ENCODE measurements at regions not wholly inside any gene's neighbourhood (a gene's known extent, or its start where the extent isn't known, plus 50 kb on each side); places are given as distances from the start of the nearest gene placed in this dataset.

DNA sequence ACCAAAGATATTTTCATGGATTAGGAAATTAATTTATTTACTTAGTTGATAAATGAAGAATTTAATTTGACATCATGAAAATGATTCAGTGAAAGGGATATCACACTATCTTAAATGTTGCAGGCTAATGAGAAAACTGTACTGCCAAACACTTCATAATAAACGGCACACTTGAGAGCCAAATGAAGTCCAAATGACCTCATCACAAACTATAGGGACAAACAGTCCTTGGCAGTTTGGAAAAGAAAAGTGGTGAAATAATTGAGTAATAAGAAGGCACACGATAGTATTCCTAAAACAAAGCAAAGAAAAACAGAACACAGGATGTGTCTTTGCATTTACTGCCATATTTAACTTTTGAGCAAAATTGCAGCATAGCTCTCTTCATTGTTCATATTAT is 116.9 kb upstream of the TLR4 start:
- ChIA-PET POLR2A (no interaction called here), CTCF (interaction anchor here (0.6 kb wide), 1 partner anchor 1465 kb away, joined by 3 read pairs; no protein-coding TSS in a partner anchor)
- Histone ChIP-seq H3K9me3 (replicated peaks; ENCODE audit: control insufficient read depth, insufficient read depth, low read length) (no peaks in the 10 kb centered on the region), H3K27me3 (ENCODE audit: control insufficient read depth in 2 of 2, insufficient read depth in 2 of 2, low read length in 2 of 2) (no peaks in the 10 kb centered on the region), H3K4me3 (replicated peaks in 1 of 3; ENCODE audit: insufficient read depth in 1 of 3, low read depth in 1 of 3, low read length in 3 of 3) (no peak overlapping the region), H4K20me1 (replicated peaks; ENCODE audit: control insufficient read depth, extremely low read depth, insufficient read depth, low read length) (no peaks in the 10 kb centered on the region), H3K4me2 (ENCODE audit: insufficient read depth, low read length) (no peak overlapping the region), H3K9me1 (replicated peaks; ENCODE audit: control insufficient read depth, extremely low read depth, insufficient read depth, low read length) (no peaks in the 10 kb centered on the region), H3K36me3 (ENCODE audit: control insufficient read depth in 2 of 2, extremely low read depth in 1 of 2, insufficient read depth in 2 of 2, low read length in 2 of 2) (no peaks in the 10 kb centered on the region), H3K79me2 (ENCODE audit: control insufficient read depth, insufficient read depth, low read length) (no peaks in the 10 kb centered on the region), H3K9ac (replicated peaks; ENCODE audit: extremely low read depth, insufficient read depth, low read length) (no peak overlapping the region), H3K27ac (ENCODE audit: insufficient read depth, low read depth, low read length) (no peak overlapping the region), H3K4me1 (ENCODE audit: control insufficient read depth, extremely low read depth, insufficient read depth, low read length) (no peaks in the 10 kb centered on the region), H2AFZ (ENCODE audit: low read depth, low read length) (no peak overlapping the region)
- DNase-seq (ENCODE audit: low read depth, low spot score) (no peak), FAIRE-seq (no peak)
- intact Hi-C loops (cut with micrococcal nuclease) (no loop called here), dilution Hi-C loops (cut with MboI; ENCODE audit: extremely low pct_ligation_motif_present, low sequenced_read_pairs) (no loop called here)
- TF ChIP-seq MYC (IDR thresholded peaks at IDR 0.05; ENCODE audit: low read depth, low read length) (no peak), MAX (IDR thresholded peaks at IDR 0.05; ENCODE audit: insufficient read depth, insufficient read length) (no peak), POLR2A (IDR thresholded peaks at IDR 0.05; ENCODE audit: low read depth, low read length) (no peak), JUN (IDR thresholded peaks at IDR 0.05; ENCODE audit: borderline replicate concordance, insufficient read depth, insufficient read length, low read depth) (no peak), POLR2AphosphoS5 (IDR thresholded peaks at IDR 0.05; ENCODE audit: insufficient read depth, low read depth, low read length) (no peak), EZH2 (IDR thresholded peaks at IDR 0.05; ENCODE audit: borderline replicate concordance, low read depth, low read length, severe bottlenecking) (no peak), FOS (IDR thresholded peaks at IDR 0.05; ENCODE audit: borderline replicate concordance, insufficient read depth, low read length) (no peak), GATA2 (IDR thresholded peaks at IDR 0.05; ENCODE audit: insufficient read depth, insufficient read length, low read depth, low read length) (no peak)
- TF ChIP-seq, protein P1, sequence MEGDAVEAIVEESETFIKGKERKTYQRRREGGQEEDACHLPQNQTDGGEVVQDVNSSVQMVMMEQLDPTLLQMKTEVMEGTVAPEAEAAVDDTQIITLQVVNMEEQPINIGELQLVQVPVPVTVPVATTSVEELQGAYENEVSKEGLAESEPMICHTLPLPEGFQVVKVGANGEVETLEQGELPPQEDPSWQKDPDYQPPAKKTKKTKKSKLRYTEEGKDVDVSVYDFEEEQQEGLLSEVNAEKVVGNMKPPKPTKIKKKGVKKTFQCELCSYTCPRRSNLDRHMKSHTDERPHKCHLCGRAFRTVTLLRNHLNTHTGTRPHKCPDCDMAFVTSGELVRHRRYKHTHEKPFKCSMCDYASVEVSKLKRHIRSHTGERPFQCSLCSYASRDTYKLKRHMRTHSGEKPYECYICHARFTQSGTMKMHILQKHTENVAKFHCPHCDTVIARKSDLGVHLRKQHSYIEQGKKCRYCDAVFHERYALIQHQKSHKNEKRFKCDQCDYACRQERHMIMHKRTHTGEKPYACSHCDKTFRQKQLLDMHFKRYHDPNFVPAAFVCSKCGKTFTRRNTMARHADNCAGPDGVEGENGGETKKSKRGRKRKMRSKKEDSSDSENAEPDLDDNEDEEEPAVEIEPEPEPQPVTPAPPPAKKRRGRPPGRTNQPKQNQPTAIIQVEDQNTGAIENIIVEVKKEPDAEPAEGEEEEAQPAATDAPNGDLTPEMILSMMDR (IDR thresholded peaks at IDR 0.05; ENCODE audit: extremely low read depth in 1 of 2, insufficient read depth in 1 of 2, low read depth in 1 of 2, low read length in 2 of 2) = no peak
- no TSS peak for BruUV-seq (replicated peaks)
